Ureter (tissue), 1 donor: ENCODE measurements at regions not wholly inside any gene's neighbourhood (a gene's known extent, or its start where the extent isn't known, plus 50 kb on each side); places are given as distances from the start of the nearest gene placed in this dataset.
"Not testable (repeated sequence)": the region's sequence is repeated elsewhere in the genome, so short reads cannot be mapped to it uniquely, and the experiment has no call there.

ENCODE experiments used
- DNase-seq: peaks from one replicate; pipeline ENCODE4 v3.0.0-alpha.2; 2020; ENCODE audit warnings: low spot score
- donor health status: DM: yes; HTN: yes; CAD: no.

GRCh38 chr10:123318516-123318915 lies 164.3 kb downstream of the BUB3 start:
- no peak for DNase-seq

GRCh38 chr10:123320091-123320490 lies 165.9 kb downstream of the BUB3 start:
- no peak for DNase-seq

GRCh38 chr10:123323884-123324283 lies 169.7 kb downstream of the BUB3 start:
- no peak for DNase-seq

GRCh38 chr10:123325663-123326190 lies 171.5 kb downstream of the BUB3 start:
- DNase-seq, result no peak

GRCh38 chr10:123326674-123327073 lies 172.5 kb downstream of the BUB3 start:
- DNase-seq, result no peak

- no peak for DNase-seq
Measured at GRCh38 chr10:123327450-123327849, 173.2 kb downstream of the BUB3 start.

- no peak for DNase-seq
Measured at GRCh38 chr10:123327896-123328295, 173.7 kb downstream of the BUB3 start.

- DNase-seq, result no peak
Measured at GRCh38 chr10:123331438-123331837, 177.2 kb downstream of the BUB3 start.

GRCh38 chr10:123346581-123346980 lies 192.4 kb downstream of the BUB3 start:
- no peak for DNase-seq

GRCh38 chr10:123348691-123349572 lies 194.7 kb downstream of the BUB3 start:
- no peak for DNase-seq

- no peak for DNase-seq
Measured at GRCh38 chr10:123351715-123352114, 197.5 kb downstream of the BUB3 start.

GRCh38 chr10:123354521-123354920 lies 200.3 kb downstream of the BUB3 start:
- no peak for DNase-seq

- no peak for DNase-seq
Measured at GRCh38 chr10:123355748-123356481, 201.7 kb downstream of the BUB3 start.

GRCh38 chr10:123356799-123357198 lies 202.6 kb downstream of the BUB3 start:
- no peak for DNase-seq

- DNase-seq, result no peak
Measured at GRCh38 chr10:123357421-123357930, 203.3 kb downstream of the BUB3 start.

GRCh38 chr10:123359539-123359938 lies 205.3 kb downstream of the BUB3 start:
- DNase-seq, result no peak

- DNase-seq, result no peak
Measured at GRCh38 chr10:123361832-123362231, 207.6 kb downstream of the BUB3 start.

GRCh38 chr10:123367195-123367594 lies 213.0 kb downstream of the BUB3 start:
- DNase-seq, result no peak

- DNase-seq, result not testable (repeated sequence)
Measured at GRCh38 chr10:123371626-123372025, 217.4 kb downstream of the BUB3 start.

GRCh38 chr10:123373591-123373990 lies 219.4 kb downstream of the BUB3 start:
- DNase-seq, result no peak

- DNase-seq, result no peak
Measured at GRCh38 chr10:123375097-123375496, 220.9 kb downstream of the BUB3 start.

- no peak for DNase-seq
Measured at GRCh38 chr10:123375738-123376137, 221.5 kb downstream of the BUB3 start.

- DNase-seq, result no peak
Measured at GRCh38 chr10:123377883-123378282, 223.7 kb downstream of the BUB3 start.
